Right atrium auricular region (tissue), 2 donors: ENCODE measurements at regions not wholly inside any gene's neighbourhood (a gene's known extent, or its start where the extent isn't known, plus 50 kb on each side); places are given as distances from the start of the nearest gene placed in this dataset.

Experiments used
- DNase-seq: peaks from one replicate; pipeline ENCODE4 v3.0.0-alpha.2; 2019; ENCODE audit warnings: low spot score
- H3K27ac ChIP-seq, 2 donors: fragments of 200-600 bp; sonication (generic); 1 replicate in 1 of 2; 2 replicates in 1 of 2; pipeline ENCODE4 v1.5.1; 2016 to 2019
- H3K27me3 ChIP-seq, 2 donors: fragments of 200-600 bp; sonication (generic); one replicate each; pipeline versions ENCODE4 v1.5.1 to v1.6.0; 2017 to 2019
- H3K36me3 ChIP-seq: fragments of 200-600 bp; sonication (generic); one replicate; pipeline ENCODE4 v1.5.1; 2016
- H3K4me1 ChIP-seq, 2 donors: fragments of 200-600 bp; sonication (generic); one replicate each; pipeline versions ENCODE4 v1.5.1 to v1.6.0; 2017 to 2019
- H3K4me3 ChIP-seq, 2 donors: fragments of 200-600 bp; sonication (generic); 1 replicate in 1 of 2; 2 replicates in 1 of 2; pipeline ENCODE4 v1.5.1; 2017 to 2019; ENCODE audit warnings: mild to moderate bottlenecking in 1 of 2, moderate library complexity in 1 of 2
- H3K9me3 ChIP-seq, 2 donors: fragments of 200-600 bp; sonication (generic); one replicate each; pipeline ENCODE4 v1.5.1; 2019
- CTCF ChIP-seq, 2 donors: fragments of 200-600 bp; sonication (generic); IDR thresholded peaks; one replicate each; pipeline ENCODE4 v1.5.1; 2019; ENCODE audit warnings: antibody characterized with exemption in 2 of 2

- no peak for DNase-seq
- H3K4me1 ChIP-seq, result peaks cover 0 to 26% of the 10 kb centered on the region in 2 donors
- no peaks in the 10 kb centered on the region for H3K9me3 ChIP-seq
- no peak for TF ChIP-seq CTCF (IDR thresholded peaks at IDR 0.05)
- H3K27me3 ChIP-seq, result no peaks in the 10 kb centered on the region
- H3K27ac ChIP-seq, result no peak overlapping the region
- no peak overlapping the region for H3K4me3 ChIP-seq
- peaks cover 4% of the 10 kb centered on the region for H3K36me3 ChIP-seq
Measured at GRCh38 chr1:173415905-173416450, 61.2 kb upstream of the PRDX6 start.

- Histone ChIP-seq H3K27ac (no peak overlapping the region), H3K9me3 (no peaks in the 10 kb centered on the region), H3K4me1 (peaks cover 0 to 26% of the 10 kb centered on the region in 2 donors), H3K36me3 (peaks cover 4% of the 10 kb centered on the region), H3K4me3 (no peak overlapping the region), H3K27me3 (no peaks in the 10 kb centered on the region)
- no peak for DNase-seq
- TF ChIP-seq CTCF (IDR thresholded peaks at IDR 0.05), result no peak
Measured at GRCh38 chr1:173417563-173417962, 59.6 kb upstream of the PRDX6 start.

- Histone ChIP-seq H3K27ac (no peak overlapping the region), H3K36me3 (peaks cover 4% of the 10 kb centered on the region), H3K4me1 (peaks cover 0 to 20% of the 10 kb centered on the region in 2 donors), H3K9me3 (no peaks in the 10 kb centered on the region), H3K4me3 (no peak overlapping the region), H3K27me3 (no peaks in the 10 kb centered on the region)
- TF ChIP-seq CTCF (IDR thresholded peaks at IDR 0.05), result no peak
- no peak for DNase-seq
Measured at GRCh38 chr1:173418107-173418985, 58.8 kb upstream of the PRDX6 start.

- Histone ChIP-seq H3K9me3 (no peaks in the 10 kb centered on the region), H3K36me3 (peaks cover 4% of the 10 kb centered on the region), H3K27me3 (no peaks in the 10 kb centered on the region), H3K4me1 (peaks cover 0 to 6% of the 10 kb centered on the region in 2 donors), H3K4me3 (no peak overlapping the region), H3K27ac (peak overlapping the region in 1 of 2 donors; percentile 51)
- peak; percentile 81 for DNase-seq
- peak; percentile 78 to 91 for TF ChIP-seq CTCF (IDR thresholded peaks at IDR 0.05)
Measured at GRCh38 chr1:173420330-173420806, 56.8 kb upstream of the PRDX6 start.

GRCh38 chr1:173421286-173421685 lies 55.8 kb upstream of the PRDX6 start:
- peaks cover 4% of the 10 kb centered on the region for H3K36me3 ChIP-seq
- TF ChIP-seq CTCF (IDR thresholded peaks at IDR 0.05), result no peak

More at GRCh38 chr1:173421286-173421685, 55.8 kb upstream of the PRDX6 start:
- no peak overlapping the region for H3K27ac ChIP-seq
- no peak for DNase-seq
- H3K4me3 ChIP-seq, result no peak overlapping the region
- H3K27me3 ChIP-seq, result no peaks in the 10 kb centered on the region
- peaks cover 0 to 6% of the 10 kb centered on the region in 2 donors for H3K4me1 ChIP-seq
- H3K9me3 ChIP-seq, result no peaks in the 10 kb centered on the region
